GM12878 (cell line): ENCODE measurements at regions not wholly inside any gene's neighbourhood (a gene's known extent, or its start where the extent isn't known, plus 50 kb on each side); places are given as distances from the start of the nearest gene placed in this dataset.

ENCODE experiments used
- ATAC-seq: fragments of 200-7000 bp; cut with Tn5 transposase; 3 replicates; pipeline ENCODE4 v1.9.1; 2020; ENCODE audit warnings: mild to moderate bottlenecking, moderate library complexity
- BruUV-seq: library from RNA; stranded (reverse); fragments of 400-500 nt; replicated peaks from 2 replicates; lab custom pipeline; 2021; lab: Mats Ljungman, UMichigan
- CTCF ChIA-PET: fragments of 300-600 bp; sonication (Branson Sonifier 250); formaldehyde crosslinking; extraction: SDS; loops from one replicate; lab custom pipeline; 2021; ENCODE audit warnings: inconsistent platforms; lab: Yijun Ruan, JAX
- POLR2A ChIA-PET: fragments of 350-600 bp; formaldehyde crosslinking; extraction: SDS; loops from one replicate; lab custom pipeline; 2021; ENCODE audit warnings: inconsistent platforms; lab: Charles Lee
- RAD21 ChIA-PET: fragments of 300-600 bp; sonication (Branson Sonifier 250); formaldehyde crosslinking; loops from one replicate; lab custom pipeline; 2023; ENCODE audit warnings: antibody characterized with exemption; ENCODE audit not compliant: unreplicated experiment; lab: Charles Lee
- SMC1A ChIA-PET: fragments of 300-600 bp; sonication (Branson Sonifier 250); formaldehyde crosslinking; loops from one replicate; lab custom pipeline; 2023; ENCODE audit not compliant: unreplicated experiment, uncharacterized antibody; lab: Charles Lee
- DNase-seq: peaks from one replicate; pipeline ENCODE4 v3.0.0-alpha.2; 2011; ENCODE audit warnings: low read depth, low spot score
- FAIRE-seq: peaks from 3 replicates; lab custom pipeline; 2011; peaks lifted over from hg19 to GRCh38; lab: Jason Lieb, UNC
- H2AFZ ChIP-seq: 2 replicates; pipeline ENCODE4 v1.6.0; 2011; ENCODE audit warnings: low read depth, low read length, control low read depth; ENCODE audit not compliant: control insufficient read depth
- H3K27ac ChIP-seq: 2 replicates; pipeline ENCODE4 v1.5.1; 2011; ENCODE audit warnings: control low read depth; ENCODE audit not compliant: control insufficient read depth, insufficient read depth
- H3K27me3 ChIP-seq, 2 experiments: replicated peaks in 1 of 2; 2 replicates each; pipeline versions ENCODE4 v1.6.0 to v1.6.1; 2011; ENCODE audit warnings: low read length in 1 of 2; ENCODE audit not compliant: control insufficient read depth in 2 of 2, insufficient read depth in 2 of 2
- H3K36me3 ChIP-seq, 2 experiments: 2 replicates each; pipeline ENCODE4 v1.5.1; 2011; ENCODE audit warnings: low read length in 1 of 2; ENCODE audit not compliant: control insufficient read depth in 2 of 2, insufficient read depth in 2 of 2
- H3K4me1 ChIP-seq: 2 replicates; pipeline ENCODE4 v1.6.1; 2011; ENCODE audit warnings: mild to moderate bottlenecking, low read length, moderate library complexity, mixed read lengths; ENCODE audit not compliant: control insufficient read depth, insufficient read depth
- H3K4me2 ChIP-seq: 2 replicates; pipeline ENCODE4 v1.6.0; 2011; ENCODE audit warnings: control low read depth; ENCODE audit not compliant: control insufficient read depth, insufficient read depth
- H3K4me3 ChIP-seq: fragments of 200-600 bp; sonication (generic); 2 replicates; pipeline ENCODE4 v1.5.1; 2016
- H3K79me2 ChIP-seq: 2 replicates; pipeline ENCODE4 v1.6.0; 2011; ENCODE audit warnings: low read length; ENCODE audit not compliant: control insufficient read depth, insufficient read depth
- H3K9ac ChIP-seq: 2 replicates; pipeline ENCODE4 v1.8.0; 2011; ENCODE audit warnings: low read length, control low read depth, mixed read lengths; ENCODE audit not compliant: control insufficient read depth, insufficient read depth
- H3K9me3 ChIP-seq: replicated peaks from 3 replicates; pipeline ENCODE4 v1.5.1; 2011; ENCODE audit warnings: mild to moderate bottlenecking, low read length; ENCODE audit not compliant: control insufficient read depth, insufficient read depth
- H4K20me1 ChIP-seq: 2 replicates; pipeline ENCODE4 v1.6.0; 2011; ENCODE audit not compliant: control insufficient read depth, insufficient read depth
- E2F8 ChIP-seq: fragments of 450-650 bp; IDR thresholded peaks from 2 replicates; pipeline ENCODE4 v1.6.1; 2018; ENCODE audit warnings: mild to moderate bottlenecking, low read depth, moderate library complexity; ENCODE audit not compliant: partially characterized antibody
- NFIC ChIP-seq: IDR thresholded peaks from 2 replicates; pipeline ENCODE4 v1.6.1; 2012; ENCODE audit warnings: low read depth, mild to moderate bottlenecking, inconsistent platforms, low read length, moderate library complexity
- RUNX3 ChIP-seq: IDR thresholded peaks from 2 replicates; pipeline ENCODE4 v1.6.1; 2012; ENCODE audit warnings: low read length, inconsistent platforms
- SPI1 ChIP-seq: IDR thresholded peaks from 2 replicates; pipeline ENCODE4 v1.6.1; 2011; ENCODE audit warnings: low read depth, mild to moderate bottlenecking, low read length, moderate library complexity, borderline replicate concordance; ENCODE audit not compliant: insufficient read depth
- TCF7 ChIP-seq: IDR thresholded peaks from 2 replicates; pipeline ENCODE4 v1.6.1; 2014; ENCODE audit warnings: antibody characterized with exemption, borderline replicate concordance
- ZNF24 ChIP-seq: fragments of 450-650 bp; IDR thresholded peaks from 2 replicates; pipeline ENCODE4 v1.6.1; 2017; ENCODE audit warnings: antibody characterized with exemption, mild to moderate bottlenecking
- WGBS: methylation state at CpG from one replicate; pipeline ENCODE4 v1.1.6; 2016; ENCODE audit warnings: low lambda C conversion rate; ENCODE audit not compliant: insufficient replicate concordance, insufficient coverage; ENCODE audit errors: missing lambda C conversion rate; 5-methylcytosine and 5-hydroxymethylcytosine counted together
- in situ Hi-C: fragments of 300-500 bp; cut with MboI; formaldehyde crosslinking; loops from 9 replicates; pipeline ENCODE4 v1.14.3; 2018; ENCODE audit warnings: mixed read lengths
- intact Hi-C: fragments of 100-400 bp; cut with micrococcal nuclease; formaldehyde crosslinking; loops from one replicate; pipeline ENCODE4 v1.14.2; 2022; ENCODE audit not compliant: unreplicated experiment
- TF ChIP-seq, protein P1 (sequence below): IDR thresholded peaks from 2 replicates; pipeline ENCODE4 v1.6.1; 2011; ENCODE audit warnings: mild to moderate bottlenecking, low read depth, low read length, moderate library complexity; ENCODE audit not compliant: insufficient replicate concordance

- WGBS = 43% methylated on average over 5 of the region's 5 CpGs
Measured at GRCh38 chrX:115702982-115703381, 142.0 kb downstream of the PLS3 start.

More at GRCh38 chrX:115702982-115703381, 142.0 kb downstream of the PLS3 start:
- no peak overlapping the region for H3K4me2 ChIP-seq
- ChIA-PET SMC1A (no interaction called here), CTCF (no interaction called here), RAD21 (no interaction called here), POLR2A (no interaction called here)
- no peaks in the 10 kb centered on the region for H3K4me1 ChIP-seq
- peak; percentile 46 for ATAC-seq
- H2AFZ ChIP-seq = no peak overlapping the region
- DNase-seq = no peak
- H3K36me3 ChIP-seq = no peaks in the 10 kb centered on the region
- intact Hi-C loops (no loop called here), in situ Hi-C loops (no loop called here)
- no peaks in the 10 kb centered on the region for H4K20me1 ChIP-seq
- H3K79me2 ChIP-seq = no peaks in the 10 kb centered on the region
- BruUV-seq = no TSS peak
- H3K9me3 ChIP-seq = no peaks in the 10 kb centered on the region
- no peak overlapping the region for H3K27ac ChIP-seq
- TF ChIP-seq TCF7 (no peak), E2F8 (no peak), ZNF24 (no peak), NFIC (no peak), RUNX3 (no peak), SPI1 (peak; percentile 50; the same call in 1 of the 2 replicates)
- TF ChIP-seq, protein P1, sequence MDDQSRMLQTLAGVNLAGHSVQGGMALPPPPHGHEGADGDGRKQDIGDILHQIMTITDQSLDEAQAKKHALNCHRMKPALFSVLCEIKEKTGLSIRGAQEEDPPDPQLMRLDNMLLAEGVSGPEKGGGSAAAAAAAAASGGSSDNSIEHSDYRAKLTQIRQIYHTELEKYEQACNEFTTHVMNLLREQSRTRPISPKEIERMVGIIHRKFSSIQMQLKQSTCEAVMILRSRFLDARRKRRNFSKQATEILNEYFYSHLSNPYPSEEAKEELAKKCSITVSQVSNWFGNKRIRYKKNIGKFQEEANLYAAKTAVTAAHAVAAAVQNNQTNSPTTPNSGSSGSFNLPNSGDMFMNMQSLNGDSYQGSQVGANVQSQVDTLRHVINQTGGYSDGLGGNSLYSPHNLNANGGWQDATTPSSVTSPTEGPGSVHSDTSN = no peak
- TF ChIP-seq, all 136 proteins: peak for 1
- no peak overlapping the region for H3K4me3 ChIP-seq
- no peak overlapping the region for H3K9ac ChIP-seq
- no peak for FAIRE-seq
- no peaks in the 10 kb centered on the region for H3K27me3 ChIP-seq
